OCI-LY7 (cell line): ENCODE measurements at regions not wholly inside any gene's neighbourhood (a gene's known extent, or its start where the extent isn't known, plus 50 kb on each side); places are given as distances from the start of the nearest gene placed in this dataset.

ENCODE experiments used
- CTCF ChIP-seq: fragments of 200-600 bp; sonication (generic); conservative IDR thresholded peaks from 2 replicates; pipeline ENCODE4 v1.5.1; 2014; ENCODE audit warnings: mild to moderate bottlenecking, antibody characterized with exemption, low read length, moderate library complexity, mixed read lengths
- EZH2phosphoT487 ChIP-seq: fragments of 200-600 bp; sonication (generic); IDR thresholded peaks from 2 replicates; pipeline ENCODE4 v1.6.1; 2018; ENCODE audit warnings: low read depth, borderline replicate concordance, mild to moderate bottlenecking, mixed run types, antibody characterized with exemption, low read length, moderate library complexity, mixed read lengths

DNA sequence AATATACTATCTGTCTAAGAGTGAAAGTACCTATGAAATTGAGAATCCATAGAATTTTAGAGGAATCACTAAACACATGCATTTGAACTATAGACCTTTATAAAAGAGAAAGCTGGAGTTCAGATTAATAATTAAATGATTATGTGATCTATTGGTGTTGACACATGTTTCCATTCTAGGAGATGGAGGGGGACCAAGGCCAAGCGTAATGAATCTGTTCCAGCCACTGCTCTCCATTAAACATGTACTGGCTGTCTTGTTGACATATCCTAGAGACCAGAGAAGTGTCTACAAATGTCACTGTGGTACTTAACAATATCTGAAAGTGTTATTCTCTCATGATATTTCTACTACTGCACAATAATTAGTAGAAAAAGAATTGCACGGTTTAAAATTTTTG, 432.4 kb downstream of the BMP2 start:
- TF ChIP-seq CTCF (no peak), EZH2phosphoT487 (no peak)
